ENCODE measurements at regions not wholly inside any gene's neighbourhood (a gene's known extent, or its start where the extent isn't known, plus 50 kb on each side); places are given as distances from the start of the nearest gene placed in this dataset.

DNA sequence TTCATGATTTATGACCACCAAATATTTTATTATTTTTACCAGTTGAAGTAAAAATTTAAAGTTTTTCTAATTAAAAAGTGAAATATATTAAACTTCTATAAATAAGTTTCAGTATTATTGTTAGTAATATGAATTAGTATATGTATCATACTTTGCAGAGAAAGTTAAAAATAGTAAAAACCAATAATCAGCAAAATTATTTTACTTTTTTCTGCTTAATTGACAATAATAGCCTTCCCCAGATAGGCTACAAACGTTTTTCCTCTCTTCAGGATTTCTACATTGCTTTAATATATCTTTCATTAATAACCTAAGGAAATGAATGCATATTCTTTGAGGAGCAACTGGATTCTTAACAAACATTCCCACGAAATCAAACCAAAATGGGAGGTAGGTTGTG is 543.5 kb downstream of the ETNK1 start:
- H3K4me3 ChIP-seq (ENCODE audit: low read depth, low read length) = no peak overlapping the region
- TF ChIP-seq CTCF (IDR thresholded peaks at IDR 0.05; ENCODE audit: borderline replicate concordance, insufficient read depth, low read depth, low read length) = no peak

GRCh38 chr12:23169012-23169695 is 544.2 kb downstream of the ETNK1 start:
- no peak overlapping the region for H3K4me3 ChIP-seq (ENCODE audit: low read depth, low read length)
- no peak for TF ChIP-seq CTCF (IDR thresholded peaks at IDR 0.05; ENCODE audit: borderline replicate concordance, insufficient read depth, low read depth, low read length)

DNA sequence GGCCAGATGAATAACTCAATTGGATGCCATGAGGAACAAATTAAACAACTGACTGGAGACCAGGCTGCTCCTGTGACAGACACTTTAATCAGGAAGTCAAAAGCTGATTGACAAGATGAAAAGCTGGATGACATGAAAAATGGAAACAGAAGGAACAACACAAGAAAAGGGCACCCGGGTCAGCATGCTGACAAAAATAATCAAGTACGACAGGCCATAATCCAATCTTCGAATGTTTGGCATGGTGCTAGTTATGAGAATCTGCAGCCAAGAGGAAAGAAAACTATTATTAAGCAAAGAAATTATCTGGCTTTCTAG is 544.7 kb downstream of the ETNK1 start:
- no peak for TF ChIP-seq CTCF (IDR thresholded peaks at IDR 0.05; ENCODE audit: borderline replicate concordance, insufficient read depth, low read depth, low read length)
- H3K4me3 ChIP-seq (ENCODE audit: low read depth, low read length) = no peak overlapping the region

- no peak for TF ChIP-seq CTCF (IDR thresholded peaks at IDR 0.05; ENCODE audit: borderline replicate concordance, insufficient read depth, low read depth, low read length)
- no peak overlapping the region for H3K4me3 ChIP-seq (ENCODE audit: low read depth, low read length)
These were observed 549.9 kb downstream of the ETNK1 start for GRCh38 chr12:23174917-23175316.

DNA sequence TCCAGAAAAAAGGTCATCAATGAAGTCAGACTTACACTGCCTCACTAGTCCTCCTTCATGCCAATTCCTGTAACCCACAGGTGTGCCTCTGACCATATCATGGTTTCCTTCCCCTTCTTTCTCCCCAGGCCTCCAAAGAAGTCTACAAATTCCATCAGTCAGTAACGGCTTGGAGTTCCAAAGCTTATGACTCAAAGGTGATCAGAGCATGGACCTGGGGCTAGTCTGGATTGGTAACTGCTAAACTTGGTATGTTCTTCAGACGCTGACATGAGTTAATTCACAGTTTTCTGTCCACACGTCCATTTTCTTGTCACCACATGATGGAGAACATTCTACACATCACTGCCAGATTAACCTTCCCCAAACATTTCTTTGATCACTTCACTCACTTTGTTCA is 560.4 kb downstream of the ETNK1 start:
- TF ChIP-seq CTCF (IDR thresholded peaks at IDR 0.05; ENCODE audit: borderline replicate concordance, insufficient read depth, low read depth, low read length) = no peak

DNA sequence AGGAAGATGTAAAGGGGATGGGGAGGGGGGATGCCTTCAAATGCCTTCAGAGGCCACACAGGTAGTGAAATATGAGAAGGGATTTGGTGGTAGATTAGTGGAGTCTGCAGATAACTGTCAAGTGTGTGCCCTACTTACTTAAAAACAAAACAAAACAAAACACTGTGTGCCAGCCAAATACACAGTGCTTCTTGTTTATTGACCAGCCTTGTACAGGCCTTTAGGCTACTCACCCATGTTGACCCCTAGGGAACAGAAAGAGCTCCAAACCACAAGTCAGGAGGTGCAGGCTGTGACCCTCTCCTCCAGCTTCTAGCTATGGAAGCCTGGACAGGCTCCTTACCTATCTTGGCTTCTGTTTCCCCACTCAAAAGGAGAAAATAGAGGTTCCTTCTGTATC is 562.0 kb downstream of the ETNK1 start:
- no peak for TF ChIP-seq CTCF (IDR thresholded peaks at IDR 0.05; ENCODE audit: borderline replicate concordance, insufficient read depth, low read depth, low read length)

More for the DNA sequence above, 560.4 kb downstream of the ETNK1 start:
- H3K4me3 ChIP-seq (ENCODE audit: low read depth, low read length) = no peak overlapping the region

DNA sequence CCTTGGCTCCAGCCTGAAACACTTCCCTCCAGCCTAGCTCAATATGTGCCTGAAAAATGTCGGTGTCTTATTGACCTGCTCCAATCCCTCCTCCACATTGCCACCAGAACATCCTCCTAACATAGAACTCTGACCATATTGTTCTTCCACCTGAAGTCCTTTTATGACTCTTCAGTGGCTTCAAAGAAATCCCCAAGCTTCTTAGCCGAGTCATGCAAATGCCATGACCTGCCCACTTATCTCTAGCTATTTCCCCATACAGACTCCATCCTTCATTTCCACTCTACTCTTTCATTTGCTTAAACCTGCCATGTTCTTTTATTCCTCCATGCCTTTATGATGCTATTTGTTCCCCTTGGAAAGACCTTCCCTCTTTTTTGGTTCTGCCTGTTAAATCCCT is 568.6 kb downstream of the ETNK1 start:
- no peak overlapping the region for H3K4me3 ChIP-seq (ENCODE audit: low read depth, low read length)
- TF ChIP-seq CTCF (IDR thresholded peaks at IDR 0.05; ENCODE audit: borderline replicate concordance, insufficient read depth, low read depth, low read length) = no peak

More for the DNA sequence above, 562.0 kb downstream of the ETNK1 start:
- no peak overlapping the region for H3K4me3 ChIP-seq (ENCODE audit: low read depth, low read length)
